Calu3 (cell line): ENCODE measurements at regions not wholly inside any gene's neighbourhood (a gene's known extent, or its start where the extent isn't known, plus 50 kb on each side); places are given as distances from the start of the nearest gene placed in this dataset.

ENCODE experiments used
- BruUV-seq: library from RNA; stranded (reverse); fragments of 400-500 nt; replicated peaks from 2 replicates; lab custom pipeline; 2021; lab: Mats Ljungman, UMichigan
- CTCF ChIA-PET: fragments of 300-600 bp; sonication (Branson Sonifier 250); formaldehyde crosslinking; loops from one replicate; lab custom pipeline; 2022; ENCODE audit warnings: antibody characterized with exemption; lab: Charles Lee
- DNase-seq: peaks from one replicate; pipeline ENCODE4 v3.0.0; 2022
- H3K27ac Mint-ChIP-seq: one replicate; pipeline ENCODE4 v1.8.0; 2022; ENCODE audit warnings: mixed read lengths; ENCODE audit not compliant: unreplicated experiment
- H3K27me3 Mint-ChIP-seq: one replicate; pipeline ENCODE4 v1.8.0; 2022; ENCODE audit warnings: mixed read lengths; ENCODE audit not compliant: unreplicated experiment
- H3K36me3 Mint-ChIP-seq: one replicate; pipeline ENCODE4 v1.8.0; 2022; ENCODE audit warnings: mild to moderate bottlenecking, moderate library complexity, mixed read lengths; ENCODE audit not compliant: insufficient read depth, unreplicated experiment
- H3K4me1 Mint-ChIP-seq: one replicate; pipeline ENCODE4 v1.8.0; 2022; ENCODE audit warnings: mild to moderate bottlenecking, low read depth, mixed read lengths; ENCODE audit not compliant: unreplicated experiment
- H3K4me3 Mint-ChIP-seq: one replicate; pipeline ENCODE4 v1.8.0; 2022; ENCODE audit warnings: mild to moderate bottlenecking, low read depth, moderate library complexity, mixed read lengths; ENCODE audit not compliant: unreplicated experiment
- H3K9me3 Mint-ChIP-seq: one replicate; pipeline ENCODE4 v1.8.0; 2022; ENCODE audit warnings: low read depth, mixed read lengths; ENCODE audit not compliant: unreplicated experiment
- CTCF ChIP-seq: fragments of 200-600 bp; IDR thresholded peaks from one replicate; pipeline ENCODE4 v1.8.0; 2022; ENCODE audit warnings: antibody characterized with exemption; ENCODE audit not compliant: unreplicated experiment
- intact Hi-C: fragments of 100-400 bp; cut with micrococcal nuclease; formaldehyde crosslinking; loops from one replicate; pipeline ENCODE4 v1.10.0; 2022; ENCODE audit not compliant: unreplicated experiment

GRCh38 chr2:45256867-45257641 lies 247.8 kb upstream of the SIX2 start:
- Mint-ChIP-seq H3K4me3 (no peak overlapping the region), H3K36me3 (no peaks in the 10 kb centered on the region), H3K27me3 (no peaks in the 10 kb centered on the region), H3K9me3 (no peaks in the 10 kb centered on the region), H3K27ac (no peak overlapping the region), H3K4me1 (peaks cover 10% of the 10 kb centered on the region)
- CTCF ChIA-PET = no interaction called here
- intact Hi-C loops = no loop called here
- DNase-seq = no peak
- no peak for TF ChIP-seq CTCF
- BruUV-seq = no TSS peak

GRCh38 chr2:45256173-45256866 lies 247.1 kb upstream of the SIX2 start:
- intact Hi-C loops = no loop called here
- BruUV-seq = no TSS peak
- no peak for DNase-seq
- Mint-ChIP-seq H3K27ac (no peak overlapping the region), H3K4me3 (no peak overlapping the region), H3K27me3 (no peaks in the 10 kb centered on the region), H3K9me3 (no peaks in the 10 kb centered on the region), H3K36me3 (no peaks in the 10 kb centered on the region), H3K4me1 (peaks cover 10% of the 10 kb centered on the region)
- no peak for TF ChIP-seq CTCF
- CTCF ChIA-PET = interaction anchor here (0.7 kb wide), 1 partner anchor 21 kb away, joined by 4 read pairs; no protein-coding TSS in a partner anchor

GRCh38 chr2:45255563-45255962 lies 246.3 kb upstream of the SIX2 start:
- no peaks in the 10 kb centered on the region for H3K27me3 Mint-ChIP-seq
- no TSS peak for BruUV-seq
- H3K4me3 Mint-ChIP-seq = no peak overlapping the region
- no peaks in the 10 kb centered on the region for H3K9me3 Mint-ChIP-seq
- no peaks in the 10 kb centered on the region for H3K36me3 Mint-ChIP-seq
- DNase-seq = no peak
- CTCF ChIA-PET = interaction anchor here (0.7 kb wide), 1 partner anchor 22 kb away, joined by 4 read pairs; no protein-coding TSS in a partner anchor
- peaks cover 10% of the 10 kb centered on the region for H3K4me1 Mint-ChIP-seq
- TF ChIP-seq CTCF = no peak
- intact Hi-C loops = no loop called here
- H3K27ac Mint-ChIP-seq = no peak overlapping the region

- no peak overlapping the region for H3K4me3 Mint-ChIP-seq
- H3K9me3 Mint-ChIP-seq = no peaks in the 10 kb centered on the region
- intact Hi-C loops = no loop called here
- no peak for DNase-seq
- H3K36me3 Mint-ChIP-seq = no peaks in the 10 kb centered on the region
- H3K4me1 Mint-ChIP-seq = peaks cover 5% of the 10 kb centered on the region
- no peak for TF ChIP-seq CTCF
- no peaks in the 10 kb centered on the region for H3K27me3 Mint-ChIP-seq
- CTCF ChIA-PET = no interaction called here
- no TSS peak for BruUV-seq
- no peak overlapping the region for H3K27ac Mint-ChIP-seq
These were observed 244.8 kb upstream of the SIX2 start for GRCh38 chr2:45254025-45254424.
